Lung microvascular endothelial cell (primary cell): ENCODE measurements at regions not wholly inside any gene's neighbourhood (a gene's known extent, or its start where the extent isn't known, plus 50 kb on each side); places are given as distances from the start of the nearest gene placed in this dataset.
"Not testable (repeated sequence)": the region's sequence is repeated elsewhere in the genome, so short reads cannot be mapped to it uniquely, and the experiment has no call there.

Experiments
- DNase-seq, 2 donors: peaks; one replicate each; pipeline versions ENCODE4 v3.0.0 to v3.0.0-alpha.2; 2010; ENCODE audit warnings: low read depth in 2 of 2

- peak; percentile 53 to 71 for DNase-seq
Observed at GRCh38 chr10:108561649-108562048, 1361.7 kb downstream of the XPNPEP1 start.

DNA sequence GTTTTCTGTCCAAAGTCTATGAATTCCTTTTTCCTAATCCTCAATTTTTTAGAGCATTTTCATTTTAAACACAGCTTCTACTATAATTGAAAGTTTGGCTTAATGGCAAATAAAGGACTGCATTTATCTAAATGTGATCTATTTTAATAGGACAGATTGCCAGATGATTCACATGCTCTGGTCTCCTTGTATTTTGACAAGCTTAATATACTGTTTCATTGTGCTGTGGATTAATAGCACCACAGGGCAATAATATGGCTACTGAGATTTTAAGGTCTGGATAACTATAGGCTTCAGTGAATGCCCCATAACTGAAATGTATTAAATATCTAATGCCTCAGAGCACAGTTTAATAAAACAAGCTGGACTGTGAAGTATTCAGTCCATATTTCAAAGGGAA lies 1362.8 kb downstream of the XPNPEP1 start:
- peak in 1 of 2 donors; percentile 22 for DNase-seq

- peak; percentile 55 to 76 for DNase-seq
Observed at GRCh38 chr10:108556186-108556585, 1367.1 kb downstream of the XPNPEP1 start.

GRCh38 chr10:108545921-108546320 lies 1377.4 kb downstream of the XPNPEP1 start:
- peak in 1 of 2 donors; percentile 32 for DNase-seq

DNA sequence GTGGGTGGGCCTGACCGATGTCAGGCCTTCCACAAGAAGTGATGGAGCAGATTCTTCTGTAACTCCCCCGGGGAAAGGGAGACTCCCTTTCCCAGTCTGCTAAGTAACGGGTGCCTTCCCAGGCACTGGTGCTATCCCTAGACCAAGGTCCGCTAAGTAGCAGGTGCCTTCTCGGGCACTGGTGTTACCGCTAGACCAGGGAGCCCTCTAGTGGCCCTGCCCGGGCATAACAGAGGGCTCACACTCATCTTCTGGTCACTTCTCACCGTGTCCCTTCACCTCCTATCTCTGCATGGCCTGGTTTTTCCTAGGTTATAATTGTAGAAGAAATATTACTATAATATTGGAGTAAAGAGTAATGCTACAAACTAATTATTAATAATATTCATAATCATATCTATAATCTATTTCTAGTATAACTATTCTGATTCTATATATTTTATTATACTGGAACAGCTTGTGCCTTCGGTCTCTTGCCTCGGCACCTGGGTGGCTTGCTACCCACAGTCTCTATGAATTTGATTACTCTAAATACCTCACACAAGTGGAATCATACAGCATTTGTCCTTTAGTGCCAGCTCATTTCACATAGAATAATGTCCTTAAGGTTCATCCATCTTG lies 1378.7 kb downstream of the XPNPEP1 start:
- DNase-seq = peak; percentile 62 to 81

DNA sequence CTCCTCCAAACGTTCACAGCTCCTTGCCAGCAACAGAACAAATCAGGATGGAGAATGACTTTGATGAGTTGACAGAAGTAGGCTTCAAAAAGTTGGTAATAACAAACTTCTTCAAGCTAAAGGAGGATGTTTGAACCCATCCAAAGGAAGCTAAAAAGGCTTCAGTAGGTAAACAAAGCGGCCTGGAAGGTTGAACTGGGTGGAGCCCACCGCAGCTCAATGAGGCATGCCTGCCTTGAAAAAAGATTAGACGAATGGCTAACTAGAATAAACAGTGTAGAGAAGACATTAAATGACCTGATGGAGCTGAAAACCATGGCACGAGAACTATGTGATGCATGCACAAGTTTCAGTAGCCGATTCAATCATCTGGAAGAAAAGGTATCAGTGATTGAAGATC lies 1369.0 kb upstream of the SORCS1 start:
- DNase-seq = not testable (repeated sequence)

GRCh38 chr10:108523016-108523800 lies 1358.7 kb upstream of the SORCS1 start:
- DNase-seq = peak in 1 of 2 donors; percentile 46

- peak; percentile 14 to 52 for DNase-seq
Observed at GRCh38 chr10:108521827-108522492, 1357.5 kb upstream of the SORCS1 start.

GRCh38 chr10:108515821-108516220 lies 1351.3 kb upstream of the SORCS1 start:
- DNase-seq = peak; percentile 16 to 52

GRCh38 chr10:108500396-108500795 lies 1335.9 kb upstream of the SORCS1 start:
- no peak for DNase-seq

DNA sequence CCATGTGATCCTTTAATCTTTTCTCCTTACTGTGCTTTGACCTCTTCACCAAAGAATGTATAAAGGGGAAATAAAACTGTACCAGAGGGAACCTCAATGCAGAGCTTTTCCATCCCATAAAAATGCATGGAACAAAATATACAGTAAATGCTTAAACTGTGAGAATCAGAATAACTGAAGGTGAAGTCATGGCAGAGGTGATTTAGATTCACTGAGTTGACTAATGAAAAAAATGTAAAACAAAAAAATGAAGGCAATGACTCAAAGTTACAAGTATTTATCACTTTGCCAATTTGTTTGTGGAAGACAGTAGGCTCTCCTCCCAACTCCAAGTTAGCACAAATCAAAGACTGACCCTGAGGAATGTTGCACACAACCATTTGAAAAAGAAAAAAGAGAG lies 1331.6 kb upstream of the SORCS1 start:
- no peak for DNase-seq

- no peak for DNase-seq
Observed at GRCh38 chr10:108490944-108491343, 1326.4 kb upstream of the SORCS1 start.

DNA sequence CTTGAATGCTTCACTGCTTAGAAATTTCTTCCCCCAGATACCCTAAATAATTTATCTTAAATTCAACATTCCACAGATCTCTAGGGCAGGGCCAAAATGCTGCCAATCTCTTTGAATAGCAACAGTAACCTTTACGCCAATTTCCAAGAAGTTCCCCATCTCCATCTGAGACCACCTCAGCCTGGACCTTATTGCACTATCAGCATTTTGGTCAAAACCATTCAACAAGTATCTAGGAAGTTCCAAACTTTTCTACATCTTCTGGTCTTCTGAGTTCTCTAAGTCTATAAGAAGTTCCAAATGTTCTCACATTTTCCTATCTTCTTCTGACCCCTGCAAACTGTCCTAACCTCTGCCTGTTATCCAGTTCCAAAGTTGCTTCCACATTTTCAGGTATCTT lies 1306.9 kb upstream of the SORCS1 start:
- no peak for DNase-seq

GRCh38 chr10:108469940-108470339 lies 1305.4 kb upstream of the SORCS1 start:
- DNase-seq = peak in 1 of 2 donors; percentile 3

DNA sequence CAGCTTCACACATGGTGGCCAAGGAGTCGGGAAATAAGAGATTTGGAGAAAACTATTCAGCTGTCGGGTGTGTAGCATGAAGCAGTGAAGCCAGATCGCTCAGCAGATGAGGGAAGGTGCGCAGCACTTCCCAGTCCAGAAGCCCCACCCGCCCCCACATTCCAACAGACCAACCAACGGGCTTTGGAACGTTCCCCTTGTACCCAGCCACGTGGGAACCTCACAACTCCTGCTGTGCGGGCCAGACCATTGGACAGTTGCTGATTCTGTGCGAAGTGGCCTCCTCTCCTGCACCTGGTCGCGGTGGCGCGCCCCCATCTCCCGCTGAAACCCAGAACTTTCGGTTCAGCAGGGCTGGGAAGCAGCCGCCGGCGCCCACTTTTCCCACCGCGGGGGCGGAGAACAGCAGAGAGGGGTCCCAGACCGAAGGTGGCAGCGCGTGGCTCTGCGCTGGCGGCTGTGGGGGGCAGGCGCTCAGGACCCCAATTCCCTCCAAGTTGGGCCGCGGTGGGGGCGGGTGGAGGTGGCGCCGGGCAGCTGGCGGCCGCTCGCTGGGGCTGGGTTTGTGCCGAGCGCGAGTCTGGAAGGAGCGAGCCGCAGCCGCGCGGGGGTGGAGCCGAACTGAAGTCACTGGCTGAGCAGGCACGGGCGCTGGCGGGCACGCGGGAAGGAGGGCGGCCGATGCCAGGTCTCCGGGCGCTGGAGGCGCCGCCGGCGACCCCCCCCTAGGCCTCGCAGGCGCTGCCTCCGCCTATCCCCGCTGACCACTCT lies 1301.5 kb upstream of the SORCS1 start:
- peak; percentile 12 to 42 for DNase-seq

- no peak for DNase-seq
Observed at GRCh38 chr10:108462005-108462404, 1297.5 kb upstream of the SORCS1 start.

GRCh38 chr10:108454793-108455192 lies 1290.3 kb upstream of the SORCS1 start:
- DNase-seq = no peak

DNA sequence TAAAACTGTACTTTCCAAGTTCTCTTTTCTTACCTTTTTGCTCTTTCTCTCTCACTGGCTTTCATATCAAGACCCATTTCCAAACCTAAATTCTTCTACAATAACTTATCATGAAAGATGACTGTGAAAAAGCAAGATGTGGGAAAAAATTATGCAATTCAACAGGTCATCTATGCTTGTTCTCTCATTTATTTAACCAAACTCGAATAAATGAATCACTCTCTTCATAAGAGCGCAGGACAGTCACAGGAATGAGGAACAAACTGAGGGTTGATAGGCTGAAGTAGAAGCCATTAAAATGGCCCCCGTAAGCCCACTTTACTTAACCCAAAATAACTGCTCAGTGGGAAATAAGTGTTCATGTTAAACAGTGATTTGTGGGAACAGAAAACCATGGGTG lies 1289.7 kb upstream of the SORCS1 start:
- DNase-seq = no peak

- DNase-seq = no peak
Observed at GRCh38 chr10:108453166-108453565, 1288.7 kb upstream of the SORCS1 start.

DNA sequence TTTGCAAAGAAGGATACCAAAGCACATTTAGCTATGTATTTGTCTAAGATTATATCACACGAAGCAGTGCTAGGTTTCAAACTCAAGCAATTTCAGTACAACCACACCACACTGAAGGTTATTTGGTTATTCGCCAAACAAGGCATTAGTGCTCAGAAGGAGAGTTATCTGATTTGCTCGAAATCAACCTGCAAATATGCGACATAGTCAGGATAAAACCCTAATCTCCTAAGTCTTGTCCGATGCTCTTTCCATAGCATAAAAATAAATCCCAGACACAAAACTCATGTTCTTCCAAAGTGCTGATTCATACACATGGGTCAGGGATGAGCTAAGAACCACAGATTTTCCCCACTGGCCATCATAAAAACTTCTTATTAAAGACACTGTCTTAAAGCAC lies 1288.0 kb upstream of the SORCS1 start:
- no peak for DNase-seq

- DNase-seq = no peak
Observed at GRCh38 chr10:108450280-108450679, 1285.8 kb upstream of the SORCS1 start.

- no peak for DNase-seq
Observed at GRCh38 chr10:108445746-108446145, 1281.2 kb upstream of the SORCS1 start.
